HFF-Myc (cell line): ENCODE measurements at regions not wholly inside any gene's neighbourhood (a gene's known extent, or its start where the extent isn't known, plus 50 kb on each side); places are given as distances from the start of the nearest gene placed in this dataset.
A peak's percentile ranks its signal among the peaks of the same experiment; 100 is the strongest.

ENCODE experiments used
- DNase-seq: peaks from one replicate; pipeline ENCODE4 v3.0.0-alpha.2; 2011; ENCODE audit warnings: low read depth; ENCODE audit errors: extremely low read depth
- H3K4me3 ChIP-seq: replicated peaks from 2 replicates; pipeline ENCODE4 v1.5.1; 2011; ENCODE audit warnings: low read depth, mild to moderate bottlenecking, control low read depth, low read length
- TF ChIP-seq, protein P1 (sequence below): IDR thresholded peaks from 2 replicates; pipeline ENCODE4 v1.5.1; 2012; ENCODE audit warnings: mild to moderate bottlenecking, low read depth, low read length, control low read depth; ENCODE audit errors: missing control alignments

DNA sequence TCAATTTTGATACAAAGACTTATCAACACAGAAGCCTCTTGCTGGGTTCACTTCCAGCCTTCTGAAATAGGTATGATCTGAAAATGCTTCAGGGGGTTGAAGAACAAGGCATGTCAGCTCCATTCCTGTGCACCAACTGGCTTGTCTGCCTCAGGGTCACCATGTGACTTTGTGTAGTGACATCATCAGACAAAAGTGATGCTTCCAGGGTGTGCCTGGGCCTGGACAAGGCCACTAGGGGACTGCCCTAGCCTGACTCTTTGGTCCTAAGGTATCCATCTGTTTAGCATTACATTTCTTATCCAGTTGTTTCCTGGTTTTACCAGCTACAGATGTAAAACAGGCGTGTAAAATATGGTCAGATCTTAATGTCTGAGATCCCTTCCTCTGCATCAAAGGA lies 155.6 kb downstream of the CAND1 start:
- TF ChIP-seq, protein P1, sequence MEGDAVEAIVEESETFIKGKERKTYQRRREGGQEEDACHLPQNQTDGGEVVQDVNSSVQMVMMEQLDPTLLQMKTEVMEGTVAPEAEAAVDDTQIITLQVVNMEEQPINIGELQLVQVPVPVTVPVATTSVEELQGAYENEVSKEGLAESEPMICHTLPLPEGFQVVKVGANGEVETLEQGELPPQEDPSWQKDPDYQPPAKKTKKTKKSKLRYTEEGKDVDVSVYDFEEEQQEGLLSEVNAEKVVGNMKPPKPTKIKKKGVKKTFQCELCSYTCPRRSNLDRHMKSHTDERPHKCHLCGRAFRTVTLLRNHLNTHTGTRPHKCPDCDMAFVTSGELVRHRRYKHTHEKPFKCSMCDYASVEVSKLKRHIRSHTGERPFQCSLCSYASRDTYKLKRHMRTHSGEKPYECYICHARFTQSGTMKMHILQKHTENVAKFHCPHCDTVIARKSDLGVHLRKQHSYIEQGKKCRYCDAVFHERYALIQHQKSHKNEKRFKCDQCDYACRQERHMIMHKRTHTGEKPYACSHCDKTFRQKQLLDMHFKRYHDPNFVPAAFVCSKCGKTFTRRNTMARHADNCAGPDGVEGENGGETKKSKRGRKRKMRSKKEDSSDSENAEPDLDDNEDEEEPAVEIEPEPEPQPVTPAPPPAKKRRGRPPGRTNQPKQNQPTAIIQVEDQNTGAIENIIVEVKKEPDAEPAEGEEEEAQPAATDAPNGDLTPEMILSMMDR, result peak; percentile 26
- H3K4me3 ChIP-seq, result no peak overlapping the region
- no peak for DNase-seq

DNA sequence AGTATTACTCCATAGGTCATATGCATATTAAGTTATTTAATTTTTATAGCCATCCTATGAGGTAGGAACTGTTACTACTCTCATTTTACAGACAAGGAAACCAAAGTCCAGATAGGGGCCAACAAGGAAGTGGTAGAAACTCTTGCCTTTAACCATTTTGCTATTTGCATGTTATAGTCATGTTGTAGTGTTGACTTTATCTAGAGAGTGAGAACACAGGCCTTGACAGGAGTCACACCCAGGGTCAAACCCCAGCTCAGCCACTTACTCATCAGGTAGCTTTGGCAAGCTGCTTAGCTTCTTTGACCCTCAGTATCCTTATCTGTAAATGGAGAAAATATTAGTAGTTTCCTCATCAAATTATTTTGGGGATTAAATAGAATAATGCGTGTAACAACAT lies 156.2 kb downstream of the CAND1 start:
- H3K4me3 ChIP-seq, result no peak overlapping the region
- TF ChIP-seq, protein P1, result no peak
- DNase-seq, result no peak

DNA sequence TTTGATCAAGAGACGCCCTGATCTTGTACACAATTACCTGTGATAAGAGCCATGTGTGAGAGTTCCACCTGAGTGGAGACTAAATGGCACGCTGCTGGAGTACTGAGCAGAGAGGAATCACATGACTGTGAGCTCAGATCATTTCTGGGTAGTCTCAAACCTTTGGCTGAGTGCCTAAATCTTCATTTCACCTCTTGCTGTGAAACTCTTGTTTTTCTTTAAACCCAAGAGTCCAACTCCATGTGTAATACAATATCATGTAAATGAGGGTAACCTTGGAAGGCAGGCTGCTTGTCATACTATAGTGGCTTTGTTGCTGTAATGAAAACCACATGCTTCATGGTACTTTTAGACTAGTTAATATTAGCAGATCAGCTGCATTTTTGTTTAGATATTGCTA lies 156.9 kb downstream of the CAND1 start:
- TF ChIP-seq, protein P1, result no peak
- no peak overlapping the region for H3K4me3 ChIP-seq
- DNase-seq, result peak; percentile 86

DNA sequence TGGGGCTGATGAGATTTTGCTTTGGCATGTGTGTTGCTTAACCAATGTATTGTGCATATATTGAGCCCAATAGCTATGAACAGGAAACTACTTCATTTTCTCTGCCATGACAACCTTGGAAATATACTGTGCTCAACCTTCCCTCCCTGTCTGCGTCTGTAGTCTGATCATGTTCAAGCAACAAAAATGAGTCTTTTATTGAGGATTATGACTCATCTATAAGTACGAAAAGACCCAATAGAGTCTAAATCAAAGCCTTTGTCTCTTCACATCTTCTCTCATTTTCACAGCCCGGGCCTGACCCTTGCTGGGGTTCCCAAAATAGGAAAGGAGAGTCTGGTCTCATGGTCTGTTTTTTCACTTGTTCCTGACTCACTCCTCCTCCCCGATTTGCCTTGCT lies 158.2 kb downstream of the CAND1 start:
- no peak overlapping the region for H3K4me3 ChIP-seq
- no peak for DNase-seq
- TF ChIP-seq, protein P1, result no peak

DNA sequence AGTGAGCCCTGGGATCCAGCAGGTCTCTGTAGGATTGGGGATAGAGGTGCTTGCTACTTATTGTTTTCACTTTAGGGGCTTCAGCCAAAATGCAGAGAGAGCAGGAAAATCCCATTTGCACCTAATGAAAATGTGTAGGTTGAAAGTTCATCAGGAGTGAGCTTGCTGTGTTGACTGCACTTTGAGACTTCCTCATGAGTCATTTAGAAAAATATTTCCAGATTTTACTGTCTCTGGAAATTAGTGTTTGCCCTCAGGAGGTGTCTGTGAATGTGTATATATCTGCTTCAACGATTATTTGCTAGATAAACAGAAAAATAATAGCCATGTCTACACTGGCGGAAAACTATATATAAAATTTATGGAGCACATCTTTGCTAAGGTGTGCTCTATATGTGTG lies 159.3 kb downstream of the CAND1 start:
- TF ChIP-seq, protein P1, result no peak
- no peak for DNase-seq
- no peak overlapping the region for H3K4me3 ChIP-seq

DNA sequence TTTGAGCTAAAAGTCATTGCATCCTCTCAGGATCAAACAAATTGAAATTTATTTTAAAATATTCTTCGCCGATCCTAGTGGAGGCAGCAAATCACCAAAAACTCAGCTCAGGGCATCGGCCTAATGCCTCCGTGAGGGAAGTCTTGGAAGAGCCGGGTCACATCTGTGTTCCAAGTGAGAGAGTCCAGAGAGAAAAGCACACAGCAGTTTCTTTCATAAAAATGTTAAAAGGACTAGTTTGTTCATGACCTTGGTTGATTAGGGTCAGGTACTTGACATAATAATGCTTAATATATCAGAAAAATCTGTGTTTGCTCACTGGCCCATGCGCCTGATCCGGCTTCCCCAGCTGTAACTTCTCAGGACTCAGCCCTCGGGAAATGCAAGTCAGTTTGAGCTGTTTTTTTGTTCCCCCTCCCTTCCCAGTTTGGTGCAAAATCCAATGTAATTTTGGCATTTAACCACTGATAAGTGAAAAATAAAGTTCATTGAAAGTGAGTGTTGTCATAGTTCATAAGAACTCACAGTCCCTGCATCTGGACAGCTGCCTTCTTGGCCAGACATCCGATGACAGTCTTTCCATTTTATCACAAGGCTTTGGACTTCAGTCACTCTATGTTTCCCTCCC lies 161.7 kb downstream of the CAND1 start:
- no peak for DNase-seq

More for the DNA sequence above, 161.7 kb downstream of the CAND1 start:
- no peak overlapping the region for H3K4me3 ChIP-seq
- TF ChIP-seq, protein P1, result no peak
